IMR-90 (cell line): ENCODE measurements at regions not wholly inside any gene's neighbourhood (a gene's known extent, or its start where the extent isn't known, plus 50 kb on each side); places are given as distances from the start of the nearest gene placed in this dataset.

Source experiments
- ATAC-seq: fragments of 200-7000 bp; cut with Tn5 transposase; 2 replicates; pipeline ENCODE4 v1.9.1; 2020; ENCODE audit warnings: low read depth, mild to moderate bottlenecking, moderate library complexity
- BruUV-seq: library from RNA; stranded (reverse); fragments of 400-500 nt; replicated peaks from 2 replicates; lab custom pipeline; 2021; lab: Mats Ljungman, UMichigan
- CTCF ChIA-PET: fragments of 300-600 bp; formaldehyde crosslinking; extraction: SDS; loops from one replicate; lab custom pipeline; 2021; ENCODE audit warnings: antibody characterized with exemption; lab: Yijun Ruan, JAX
- POLR2A ChIA-PET: fragments of 300-600 bp; sonication (Branson Sonifier 250); formaldehyde crosslinking; loops from one replicate; lab custom pipeline; 2022; ENCODE audit warnings: antibody characterized with exemption; ENCODE audit not compliant: unreplicated experiment; lab: Charles Lee
- DNase-seq: peaks from one replicate; pipeline ENCODE4 v3.0.0; 2013
- H2AFZ ChIP-seq: replicated peaks from 2 replicates; pipeline ENCODE3; 2013; ENCODE audit warnings: low read length, mild to moderate bottlenecking; ENCODE audit not compliant: poor library complexity
- H2AK5ac ChIP-seq: 2 replicates; pipeline ENCODE4 v1.6.1; 2013; ENCODE audit warnings: low read depth, low read length, inconsistent platforms
- H2AK9ac ChIP-seq: replicated peaks from 2 replicates; pipeline ENCODE3; 2013; ENCODE audit warnings: mild to moderate bottlenecking, low read depth, low read length, moderate library complexity; ENCODE audit not compliant: poor library complexity
- H2BK120ac ChIP-seq: 2 replicates; pipeline ENCODE4 v1.6.1; 2013; ENCODE audit warnings: low read depth, low read length, inconsistent platforms
- H2BK15ac ChIP-seq: 3 replicates; pipeline ENCODE4 v1.6.1; 2013; ENCODE audit warnings: low read depth, low read length, inconsistent platforms
- H2BK20ac ChIP-seq: 2 replicates; pipeline ENCODE4 v1.6.1; 2013; ENCODE audit warnings: low read depth, mild to moderate bottlenecking, inconsistent platforms, low read length, moderate library complexity
- H2BK5ac ChIP-seq: 2 replicates; pipeline ENCODE4 v1.6.1; 2013; ENCODE audit warnings: mild to moderate bottlenecking, low read depth, low read length, inconsistent platforms; ENCODE audit not compliant: poor library complexity, severe bottlenecking
- H3K14ac ChIP-seq: replicated peaks from 2 replicates; pipeline ENCODE4 v1.6.1; 2013; ENCODE audit warnings: low read depth, low read length, inconsistent platforms
- H3K18ac ChIP-seq: 2 replicates; pipeline ENCODE4 v1.6.1; 2013; ENCODE audit warnings: low read depth, low read length, control low read depth
- H3K23ac ChIP-seq: 2 replicates; pipeline ENCODE4 v1.6.1; 2013; ENCODE audit warnings: low read depth, low read length, inconsistent platforms
- H3K27ac ChIP-seq: 2 replicates; pipeline ENCODE4 v1.5.1; 2013; ENCODE audit warnings: mild to moderate bottlenecking, control low read depth, low read length; ENCODE audit not compliant: insufficient read depth
- H3K27me3 ChIP-seq: 2 replicates; pipeline ENCODE4 v1.6.1; 2013; ENCODE audit warnings: low read length; ENCODE audit not compliant: control insufficient read depth, insufficient read depth
- H3K36me3 ChIP-seq: 2 replicates; pipeline ENCODE4 v1.6.1; 2013; ENCODE audit warnings: low read length, mixed read lengths; ENCODE audit not compliant: control insufficient read depth, insufficient read depth
- H3K4ac ChIP-seq: 2 replicates; pipeline ENCODE4 v1.6.1; 2013; ENCODE audit warnings: low read depth, low read length, inconsistent platforms
- H3K4me1 ChIP-seq: 2 replicates; pipeline ENCODE4 v1.6.1; 2013; ENCODE audit warnings: low read length, mixed read lengths; ENCODE audit not compliant: control insufficient read depth, insufficient read depth
- H3K4me2 ChIP-seq: 2 replicates; pipeline ENCODE4 v1.6.1; 2013; ENCODE audit warnings: low read depth, mild to moderate bottlenecking, control low read depth, low read length, moderate library complexity
- H3K4me3 ChIP-seq: 2 replicates; pipeline ENCODE4 v1.5.1; 2013; ENCODE audit warnings: low read depth, mild to moderate bottlenecking, control low read depth, low read length, moderate library complexity; ENCODE audit not compliant: insufficient read depth
- H3K56ac ChIP-seq: 2 replicates; pipeline ENCODE4 v1.6.1; 2013; ENCODE audit warnings: low read length, inconsistent platforms; ENCODE audit not compliant: insufficient read depth; ENCODE audit errors: extremely low read depth
- H3K79me1 ChIP-seq, 2 experiments: 2 replicates each; pipeline ENCODE4 v1.6.1; 2013; ENCODE audit warnings: low read length in 2 of 2, inconsistent platforms in 1 of 2, low read depth in 1 of 2
- H3K9ac ChIP-seq: 2 replicates; pipeline ENCODE4 v1.6.1; 2013; ENCODE audit warnings: low read depth, low read length, control low read depth
- H3K9me1 ChIP-seq: 2 replicates; pipeline ENCODE4 v1.6.1; 2013; ENCODE audit warnings: low read length, inconsistent platforms; ENCODE audit not compliant: insufficient read depth
- H3K9me3 ChIP-seq: 2 replicates; pipeline ENCODE4 v1.6.1; 2013; ENCODE audit warnings: low read length; ENCODE audit not compliant: control insufficient read depth, insufficient read depth
- H4K20me1 ChIP-seq: 2 replicates; pipeline ENCODE4 v1.6.1; 2013; ENCODE audit warnings: low read length, inconsistent platforms; ENCODE audit not compliant: insufficient read depth
- H4K5ac ChIP-seq: 2 replicates; pipeline ENCODE4 v1.6.1; 2013; ENCODE audit warnings: mild to moderate bottlenecking, low read depth, low read length, control low read depth
- H4K8ac ChIP-seq, 2 experiments: 2 replicates each; pipeline ENCODE4 v1.6.1; 2013; ENCODE audit warnings: low read depth in 2 of 2, low read length in 2 of 2, control low read depth in 1 of 2, inconsistent platforms in 1 of 2
- H4K91ac ChIP-seq: 2 replicates; pipeline ENCODE4 v1.6.1; 2013; ENCODE audit warnings: low read depth, low read length, inconsistent platforms; ENCODE audit not compliant: insufficient read depth
- BHLHE40 ChIP-seq: fragments of 150-350 bp; IDR thresholded peaks from 2 replicates; pipeline ENCODE4 v1.6.1; 2016; ENCODE audit warnings: mild to moderate bottlenecking, low read depth, low read length
- CEBPB ChIP-seq: IDR thresholded peaks from 2 replicates; pipeline ENCODE4 v1.6.1; 2012; ENCODE audit warnings: low read depth, low read length, improper control_type of control experiment
- CTCF ChIP-seq: conservative IDR thresholded peaks from 2 replicates; pipeline ENCODE4 v1.5.1; 2012; ENCODE audit warnings: mild to moderate bottlenecking, low read depth, low read length, improper control_type of control experiment
- ELK1 ChIP-seq: fragments of 150-350 bp; IDR thresholded peaks from 2 replicates; pipeline ENCODE4 v1.6.1; 2016; ENCODE audit warnings: low read depth, mild to moderate bottlenecking, low read length, moderate library complexity, borderline replicate concordance
- FOS ChIP-seq: fragments of 150-350 bp; IDR thresholded peaks from 2 replicates; pipeline ENCODE4 v1.6.1; 2016; ENCODE audit warnings: low read depth, low read length
- MAFK ChIP-seq: IDR thresholded peaks from 2 replicates; pipeline ENCODE4 v1.6.1; 2012; ENCODE audit warnings: low read depth, low read length, improper control_type of control experiment
- NFE2L2 ChIP-seq: fragments of 150-350 bp; IDR thresholded peaks from 2 replicates; pipeline ENCODE4 v1.6.1; 2016; ENCODE audit warnings: low read depth, mild to moderate bottlenecking, low read length
- RAD21 ChIP-seq: IDR thresholded peaks from 2 replicates; pipeline ENCODE4 v1.6.1; 2012; ENCODE audit warnings: low read length, improper control_type of control experiment
- RCOR1 ChIP-seq: IDR thresholded peaks from 2 replicates; pipeline ENCODE4 v1.6.1; 2012; ENCODE audit warnings: mild to moderate bottlenecking, low read length, improper control_type of control experiment; ENCODE audit not compliant: insufficient replicate concordance
- RFX5 ChIP-seq: IDR thresholded peaks from 2 replicates; pipeline ENCODE4 v1.8.0; 2012; ENCODE audit warnings: low read depth, mild to moderate bottlenecking, low read length, moderate library complexity
- USF2 ChIP-seq: fragments of 150-350 bp; IDR thresholded peaks from 2 replicates; pipeline ENCODE4 v1.6.1; 2017; ENCODE audit warnings: mild to moderate bottlenecking, antibody characterized with exemption, low read length, low read depth
- WGBS, 2 experiments: methylation state at CpG; one replicate each; pipeline versions ENCODE4 v1.1.5 to v1.1.7; 2013; ENCODE audit warnings: missing lambda C conversion rate in 2 of 2; ENCODE audit not compliant: insufficient read length in 1 of 2; ENCODE audit errors: extremely low coverage in 2 of 2; 5-methylcytosine and 5-hydroxymethylcytosine counted together
- dilution Hi-C: fragments of 300-500 bp; cut with HindIII; formaldehyde crosslinking; loops from one replicate; pipeline ENCODE4 v1.14.3; 2018; ENCODE audit warnings: low sequenced_read_pairs; ENCODE audit not compliant: unreplicated experiment
- in situ Hi-C: fragments of 300-500 bp; cut with MboI; formaldehyde crosslinking; loops from 3 replicates; pipeline ENCODE4 v1.14.3; 2019; ENCODE audit warnings: low sequenced_read_pairs, inconsistent platforms, mixed read lengths
- intact Hi-C: fragments of 100-400 bp; cut with micrococcal nuclease; formaldehyde crosslinking; loops from 2 replicates; pipeline ENCODE4 v1.10.0; 2022

GRCh38 chr2:36032046-36032445 is 323.5 kb upstream of the CRIM1 start:
- intact Hi-C loops, result no loop called here

More at GRCh38 chr2:36032046-36032445, 323.5 kb upstream of the CRIM1 start:
- Histone ChIP-seq H2BK120ac (no peak overlapping the region), H2AK9ac (no peak overlapping the region), H3K27me3 (no peaks in the 10 kb centered on the region), H2BK20ac (no peak overlapping the region), H2BK15ac (no peak overlapping the region), H3K4me2 (no peak overlapping the region), H3K79me1 (no peaks in the 10 kb centered on the region), H2AK5ac (no peak overlapping the region), H3K27ac (no peak overlapping the region), H4K5ac (no peak overlapping the region), H4K8ac (no peak overlapping the region), H3K9ac (no peak overlapping the region), H3K9me1 (no peaks in the 10 kb centered on the region), H4K20me1 (no peaks in the 10 kb centered on the region), H3K56ac (no peak overlapping the region), H3K14ac (no peak overlapping the region), H3K23ac (no peak overlapping the region), H3K9me3 (no peaks in the 10 kb centered on the region), H3K36me3 (no peaks in the 10 kb centered on the region), H3K4ac (no peak overlapping the region), H3K4me3 (no peak overlapping the region), H3K4me1 (no peaks in the 10 kb centered on the region), H3K18ac (no peak overlapping the region), H4K91ac (no peak overlapping the region), H2AFZ (no peak overlapping the region), H2BK5ac (no peak overlapping the region)
- no TSS peak for BruUV-seq
- no peak for ATAC-seq
- in situ Hi-C loops (no loop called here), dilution Hi-C loops (no loop called here)
- TF ChIP-seq RFX5, result no peak
- no peak for TF ChIP-seq BHLHE40
- no peak for TF ChIP-seq MAFK
- no peak for TF ChIP-seq CTCF
- no peak for TF ChIP-seq NFE2L2
- no peak for TF ChIP-seq USF2
- no peak for TF ChIP-seq RCOR1
- TF ChIP-seq FOS, result no peak
- no peak for TF ChIP-seq CEBPB
- no peak for TF ChIP-seq ELK1
- no peak for TF ChIP-seq RAD21
- DNase-seq, result no peak
- ChIA-PET POLR2A (no interaction called here), CTCF (no interaction called here)
- whole genome bisulfite sequencing, 2 experiments, result 0% methylated on average over 1 of the region's 3 CpGs; no CpG with 5 or more reads in 1 of the 2 experiments
